Neural progenitor cell (in vitro differentiated cells): ENCODE measurements at regions not wholly inside any gene's neighbourhood (a gene's known extent, or its start where the extent isn't known, plus 50 kb on each side); places are given as distances from the start of the nearest gene placed in this dataset.

Experiments used
- DNase-seq: peaks from one replicate; pipeline ENCODE4 v3.0.0-alpha.2; 2016; ENCODE audit warnings: low spot score
- H2AFZ ChIP-seq: fragments of 200-600 bp; sonication (generic); replicated peaks from 2 replicates; pipeline ENCODE4 v1.6.1; 2016; ENCODE audit warnings: antibody characterized with exemption
- H3F3A ChIP-seq: fragments of 200-600 bp; sonication (generic); 2 replicates; pipeline ENCODE4 v1.6.1; 2016; ENCODE audit warnings: antibody characterized with exemption, low read depth
- H3K27ac ChIP-seq: fragments of 200-600 bp; sonication (generic); 2 replicates; pipeline ENCODE4 v1.5.1; 2016; ENCODE audit warnings: mild to moderate bottlenecking
- H3K27me3 ChIP-seq: fragments of 200-600 bp; sonication (generic); 2 replicates; pipeline ENCODE4 v1.6.1; 2016; ENCODE audit warnings: mild to moderate bottlenecking, moderate library complexity
- H3K36me3 ChIP-seq: fragments of 200-600 bp; sonication (generic); 2 replicates; pipeline ENCODE4 v1.5.1; 2016
- H3K4me1 ChIP-seq: fragments of 200-600 bp; sonication (generic); 2 replicates; pipeline ENCODE4 v1.6.1; 2016; ENCODE audit warnings: mixed run types
- H3K4me2 ChIP-seq: fragments of 200-600 bp; sonication (generic); 2 replicates; pipeline ENCODE4 v1.6.1; 2016
- H3K4me3 ChIP-seq: fragments of 200-600 bp; sonication (generic); 2 replicates; pipeline ENCODE4 v1.5.1; 2016
- H3K79me2 ChIP-seq: fragments of 200-600 bp; sonication (generic); 2 replicates; pipeline ENCODE4 v1.6.1; 2016; ENCODE audit warnings: low read depth
- H3K9ac ChIP-seq: fragments of 200-600 bp; sonication (generic); 2 replicates; pipeline ENCODE4 v1.6.1; 2016
- H3K9me3 ChIP-seq: fragments of 200-600 bp; sonication (generic); 2 replicates; pipeline ENCODE4 v1.5.1; 2016; ENCODE audit warnings: low read depth
- H4K20me1 ChIP-seq: fragments of 200-600 bp; sonication (generic); 2 replicates; pipeline ENCODE4 v1.6.1; 2016; ENCODE audit warnings: low read depth
- H3K27ac Mint-ChIP-seq: 3 replicates; pipeline ENCODE4 v1.8.0; 2021; ENCODE audit warnings: mixed read lengths
- H3K27me3 Mint-ChIP-seq: 2 replicates; pipeline ENCODE4 v1.8.0; 2022; ENCODE audit warnings: low read depth, mild to moderate bottlenecking, inconsistent platforms, moderate library complexity, mixed read lengths; ENCODE audit not compliant: insufficient read depth
- H3K36me3 Mint-ChIP-seq: 3 replicates; pipeline ENCODE4 v1.8.0; 2021; ENCODE audit warnings: mixed read lengths
- H3K4me1 Mint-ChIP-seq: 3 replicates; pipeline ENCODE4 v1.8.0; 2021; ENCODE audit warnings: mixed read lengths
- H3K4me3 Mint-ChIP-seq: 3 replicates; pipeline ENCODE4 v1.8.0; 2021; ENCODE audit warnings: mild to moderate bottlenecking, moderate library complexity, mixed read lengths
- H3K9me3 Mint-ChIP-seq: 3 replicates; pipeline ENCODE4 v1.8.0; 2020; ENCODE audit warnings: mixed read lengths
- EZH2 ChIP-seq: fragments of 200-600 bp; sonication (generic); IDR thresholded peaks from 2 replicates; pipeline ENCODE4 v1.6.1; 2017; ENCODE audit warnings: antibody characterized with exemption, mild to moderate bottlenecking, moderate library complexity
- EZH2phosphoT487 ChIP-seq: fragments of 200-600 bp; sonication (generic); IDR thresholded peaks from 2 replicates; pipeline ENCODE4 v1.6.1; 2017; ENCODE audit warnings: antibody characterized with exemption
- TF ChIP-seq, protein P1 (sequence below): fragments of 200-600 bp; sonication (generic); IDR thresholded peaks from 2 replicates; pipeline ENCODE4 v1.5.1; 2017; ENCODE audit warnings: antibody characterized with exemption, mild to moderate bottlenecking

DNA sequence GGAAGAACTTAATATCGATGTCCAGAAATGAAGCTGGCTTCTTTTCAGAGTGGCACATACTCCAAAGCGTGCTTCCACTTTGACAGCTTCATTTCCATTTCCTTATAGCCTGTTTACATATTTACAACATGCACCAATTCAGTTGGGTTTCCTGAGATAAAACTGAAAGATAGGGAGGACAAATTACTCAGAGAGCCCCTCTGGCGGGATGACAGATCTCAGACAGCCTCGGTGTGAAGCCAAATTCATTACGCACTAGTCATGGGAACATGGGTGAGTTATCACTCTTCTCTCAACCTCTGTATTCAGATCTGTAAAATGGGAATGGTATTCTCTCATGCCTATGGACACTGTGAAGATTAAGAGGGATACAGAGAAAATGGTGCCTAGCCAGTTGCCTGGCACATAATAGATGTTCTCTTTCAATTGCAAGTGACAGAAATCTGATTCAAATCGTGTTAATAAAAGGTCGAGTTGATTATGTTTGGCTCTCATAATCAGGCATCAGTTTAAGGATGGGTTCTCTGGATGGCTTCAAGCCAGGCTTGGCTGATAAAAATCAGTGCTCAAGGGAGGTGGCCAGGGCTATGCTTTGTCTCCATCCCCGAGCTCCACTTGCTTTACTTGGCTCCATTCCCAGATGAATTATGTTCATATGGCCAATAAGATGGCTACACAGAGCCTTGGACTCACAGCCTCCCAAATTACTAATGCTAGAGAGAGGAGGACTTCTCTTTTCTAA is 132.2 kb upstream of the C1QTNF7 start:
- Histone ChIP-seq H3F3A (no peaks in the 10 kb centered on the region), H3K9ac (no peak overlapping the region), H4K20me1 (no peaks in the 10 kb centered on the region), H3K27me3 (no peaks in the 10 kb centered on the region), H3K4me1 (peaks cover 11% of the 10 kb centered on the region), H3K27ac (no peak overlapping the region), H3K4me3 (no peak overlapping the region), H3K9me3 (no peaks in the 10 kb centered on the region), H3K4me2 (no peak overlapping the region), H3K79me2 (no peaks in the 10 kb centered on the region), H3K36me3 (no peaks in the 10 kb centered on the region), H2AFZ (no peak overlapping the region)
- Mint-ChIP-seq H3K9me3 (no peaks in the 10 kb centered on the region), H3K4me1 (no peaks in the 10 kb centered on the region), H3K4me3 (no peak overlapping the region), H3K27ac (no peak overlapping the region), H3K27me3 (peaks cover 2% of the 10 kb centered on the region), H3K36me3 (no peaks in the 10 kb centered on the region)
- DNase-seq: no peak
- TF ChIP-seq, protein P1, sequence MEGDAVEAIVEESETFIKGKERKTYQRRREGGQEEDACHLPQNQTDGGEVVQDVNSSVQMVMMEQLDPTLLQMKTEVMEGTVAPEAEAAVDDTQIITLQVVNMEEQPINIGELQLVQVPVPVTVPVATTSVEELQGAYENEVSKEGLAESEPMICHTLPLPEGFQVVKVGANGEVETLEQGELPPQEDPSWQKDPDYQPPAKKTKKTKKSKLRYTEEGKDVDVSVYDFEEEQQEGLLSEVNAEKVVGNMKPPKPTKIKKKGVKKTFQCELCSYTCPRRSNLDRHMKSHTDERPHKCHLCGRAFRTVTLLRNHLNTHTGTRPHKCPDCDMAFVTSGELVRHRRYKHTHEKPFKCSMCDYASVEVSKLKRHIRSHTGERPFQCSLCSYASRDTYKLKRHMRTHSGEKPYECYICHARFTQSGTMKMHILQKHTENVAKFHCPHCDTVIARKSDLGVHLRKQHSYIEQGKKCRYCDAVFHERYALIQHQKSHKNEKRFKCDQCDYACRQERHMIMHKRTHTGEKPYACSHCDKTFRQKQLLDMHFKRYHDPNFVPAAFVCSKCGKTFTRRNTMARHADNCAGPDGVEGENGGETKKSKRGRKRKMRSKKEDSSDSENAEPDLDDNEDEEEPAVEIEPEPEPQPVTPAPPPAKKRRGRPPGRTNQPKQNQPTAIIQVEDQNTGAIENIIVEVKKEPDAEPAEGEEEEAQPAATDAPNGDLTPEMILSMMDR: no peak
- TF ChIP-seq EZH2phosphoT487: no peak
- TF ChIP-seq EZH2: no peak

DNA sequence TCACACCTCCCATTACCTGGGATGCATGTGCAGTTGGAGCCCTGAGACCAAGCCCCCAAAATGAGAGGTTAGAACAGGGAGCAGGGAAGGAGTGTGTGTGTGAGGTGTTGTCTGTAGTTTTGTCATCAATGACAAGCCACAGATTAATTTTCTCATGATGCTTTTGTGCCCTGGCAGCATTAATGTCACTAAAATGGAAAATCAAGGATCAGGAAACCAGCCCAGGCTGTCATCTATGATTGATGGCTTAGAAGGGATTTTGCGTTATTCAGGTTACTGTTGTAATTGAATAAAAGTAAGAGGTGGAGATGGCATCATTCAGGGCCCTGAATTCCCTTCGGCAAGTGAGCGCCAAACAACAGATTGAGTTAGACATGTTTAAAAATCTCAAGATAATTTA is 130.5 kb upstream of the C1QTNF7 start:
- Histone ChIP-seq H3K36me3 (no peaks in the 10 kb centered on the region), H2AFZ (no peak overlapping the region), H3K9me3 (no peaks in the 10 kb centered on the region), H3F3A (no peaks in the 10 kb centered on the region), H4K20me1 (no peaks in the 10 kb centered on the region), H3K27me3 (no peaks in the 10 kb centered on the region), H3K4me1 (peaks cover 7% of the 10 kb centered on the region), H3K27ac (no peak overlapping the region), H3K4me2 (no peak overlapping the region), H3K4me3 (no peak overlapping the region), H3K79me2 (no peaks in the 10 kb centered on the region), H3K9ac (no peak overlapping the region)
- TF ChIP-seq EZH2phosphoT487 (no peak), EZH2 (no peak)
- TF ChIP-seq, protein P1: no peak
- no peak overlapping the region for H3K27ac Mint-ChIP-seq
- H3K36me3 Mint-ChIP-seq: no peaks in the 10 kb centered on the region
- H3K4me3 Mint-ChIP-seq: no peak overlapping the region
- no peaks in the 10 kb centered on the region for H3K9me3 Mint-ChIP-seq
- no peaks in the 10 kb centered on the region for H3K4me1 Mint-ChIP-seq
- H3K27me3 Mint-ChIP-seq: peaks cover 2% of the 10 kb centered on the region
- DNase-seq: no peak

DNA sequence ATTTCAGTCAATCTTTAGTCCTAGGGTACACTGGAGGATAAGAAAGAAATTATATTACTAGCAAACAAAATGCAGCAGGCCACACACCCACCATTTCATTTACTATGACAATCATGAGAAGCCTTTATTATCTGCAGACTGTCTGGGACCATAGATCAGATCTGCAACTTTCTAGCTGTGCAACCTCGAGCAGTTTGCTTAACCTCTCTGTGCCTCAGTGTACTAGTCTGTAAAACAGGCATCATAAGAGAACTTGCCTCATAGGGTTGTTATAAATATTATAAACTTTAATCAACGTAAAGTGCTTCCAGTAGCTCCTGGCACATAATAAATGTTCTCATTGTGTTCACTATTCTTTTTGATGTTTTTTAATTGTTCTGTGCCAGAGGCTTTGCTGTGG is 128.2 kb upstream of the C1QTNF7 start:
- no peaks in the 10 kb centered on the region for H3K36me3 Mint-ChIP-seq
- Histone ChIP-seq H3K4me2 (no peak overlapping the region), H2AFZ (no peak overlapping the region), H3K9me3 (no peaks in the 10 kb centered on the region), H3K27ac (no peak overlapping the region), H3K9ac (no peak overlapping the region), H3K36me3 (no peaks in the 10 kb centered on the region), H3K4me3 (no peak overlapping the region), H4K20me1 (no peaks in the 10 kb centered on the region), H3K4me1 (peaks cover 6% of the 10 kb centered on the region), H3K79me2 (no peaks in the 10 kb centered on the region), H3K27me3 (no peaks in the 10 kb centered on the region), H3F3A (no peaks in the 10 kb centered on the region)
- peaks cover 3% of the 10 kb centered on the region for H3K4me1 Mint-ChIP-seq
- H3K27me3 Mint-ChIP-seq: peaks cover 5% of the 10 kb centered on the region
- TF ChIP-seq EZH2phosphoT487 (no peak), EZH2 (no peak)
- TF ChIP-seq, protein P1: no peak
- H3K4me3 Mint-ChIP-seq: no peak overlapping the region
- no peak for DNase-seq
- H3K27ac Mint-ChIP-seq: no peak overlapping the region
- H3K9me3 Mint-ChIP-seq: no peaks in the 10 kb centered on the region
